Epithelial cell of prostate (primary cell): ENCODE measurements at regions not wholly inside any gene's neighbourhood (a gene's known extent, or its start where the extent isn't known, plus 50 kb on each side); places are given as distances from the start of the nearest gene placed in this dataset.

Source experiments
- DNase-seq: peaks from one replicate; pipeline ENCODE4 v3.0.0-alpha.2; 2011; ENCODE audit warnings: low read depth, low spot score
- H3K27ac ChIP-seq: fragments of 450-650 bp; 2 replicates; pipeline ENCODE4 v1.5.1; 2017; ENCODE audit warnings: mild to moderate bottlenecking

- no peak for DNase-seq
- H3K27ac ChIP-seq = no peak overlapping the region
These were observed 179.6 kb downstream of the CCT6B start for GRCh38 chr17:34781571-34782108.

- H3K27ac ChIP-seq = no peak overlapping the region
- no peak for DNase-seq
These were observed 180.2 kb downstream of the CCT6B start for GRCh38 chr17:34781071-34781470.

GRCh38 chr17:34780438-34780837 lies 180.8 kb downstream of the CCT6B start:
- no peak for DNase-seq
- no peak overlapping the region for H3K27ac ChIP-seq

- DNase-seq = no peak
- H3K27ac ChIP-seq = no peak overlapping the region
These were observed 184.5 kb downstream of the CCT6B start for GRCh38 chr17:34776456-34777443.

GRCh38 chr17:34773036-34773435 lies 188.2 kb downstream of the CCT6B start:
- H3K27ac ChIP-seq = no peak overlapping the region
- no peak for DNase-seq

GRCh38 chr17:34771891-34772290 lies 189.4 kb downstream of the CCT6B start:
- no peak overlapping the region for H3K27ac ChIP-seq
- no peak for DNase-seq

GRCh38 chr17:34770586-34770985 lies 190.7 kb downstream of the CCT6B start:
- H3K27ac ChIP-seq = no peak overlapping the region
- no peak for DNase-seq

GRCh38 chr17:34769899-34770298 lies 190.5 kb downstream of the TMEM132E start:
- DNase-seq = no peak
- H3K27ac ChIP-seq = no peak overlapping the region

- H3K27ac ChIP-seq = no peak overlapping the region
- no peak for DNase-seq
These were observed 189.7 kb downstream of the TMEM132E start for GRCh38 chr17:34769049-34769448.

- no peak for DNase-seq
- no peak overlapping the region for H3K27ac ChIP-seq
These were observed 185.9 kb downstream of the TMEM132E start for GRCh38 chr17:34765291-34765690.

GRCh38 chr17:34764716-34765115 lies 185.3 kb downstream of the TMEM132E start:
- no peak overlapping the region for H3K27ac ChIP-seq
- DNase-seq = no peak

- no peak overlapping the region for H3K27ac ChIP-seq
- DNase-seq = no peak
These were observed 184.6 kb downstream of the TMEM132E start for GRCh38 chr17:34763728-34764665.

GRCh38 chr17:34762078-34762477 lies 182.7 kb downstream of the TMEM132E start:
- DNase-seq = no peak
- H3K27ac ChIP-seq = no peak overlapping the region

- no peak for DNase-seq
- H3K27ac ChIP-seq = no peak overlapping the region
These were observed 182.3 kb downstream of the TMEM132E start for GRCh38 chr17:34761646-34762045.

- H3K27ac ChIP-seq = no peak overlapping the region
- DNase-seq = no peak
These were observed 181.6 kb downstream of the TMEM132E start for GRCh38 chr17:34760931-34761495.

GRCh38 chr17:34758718-34759117 lies 179.3 kb downstream of the TMEM132E start:
- no peak overlapping the region for H3K27ac ChIP-seq
- DNase-seq = no peak

GRCh38 chr17:34758316-34758715 lies 178.9 kb downstream of the TMEM132E start:
- no peak overlapping the region for H3K27ac ChIP-seq
- no peak for DNase-seq

- DNase-seq = no peak
- H3K27ac ChIP-seq = no peak overlapping the region
These were observed 178.2 kb downstream of the TMEM132E start for GRCh38 chr17:34757611-34758010.

- H3K27ac ChIP-seq = no peak overlapping the region
- DNase-seq = no peak
These were observed 177.7 kb downstream of the TMEM132E start for GRCh38 chr17:34757106-34757505.

GRCh38 chr17:34756637-34757021 lies 177.2 kb downstream of the TMEM132E start:
- no peak overlapping the region for H3K27ac ChIP-seq
- no peak for DNase-seq
